A673 (cell line): ENCODE measurements at regions not wholly inside any gene's neighbourhood (a gene's known extent, or its start where the extent isn't known, plus 50 kb on each side); places are given as distances from the start of the nearest gene placed in this dataset.

Experiments
- EZH2 ChIP-seq: fragments of 200-600 bp; sonication (generic); IDR thresholded peaks from 2 replicates; pipeline ENCODE4 v1.6.1; 2017; ENCODE audit warnings: borderline replicate concordance, low read depth, mild to moderate bottlenecking, mixed read lengths, antibody characterized with exemption, low read length; ENCODE audit not compliant: poor library complexity, severe bottlenecking
- TF ChIP-seq, protein P1 (sequence below): fragments of 300-800, 200-600 bp; sonication (generic); conservative IDR thresholded peaks from 2 replicates; pipeline ENCODE4 v1.5.1; 2017; ENCODE audit warnings: low read depth, mild to moderate bottlenecking, antibody characterized with exemption, low read length, moderate library complexity, mixed read lengths

DNA sequence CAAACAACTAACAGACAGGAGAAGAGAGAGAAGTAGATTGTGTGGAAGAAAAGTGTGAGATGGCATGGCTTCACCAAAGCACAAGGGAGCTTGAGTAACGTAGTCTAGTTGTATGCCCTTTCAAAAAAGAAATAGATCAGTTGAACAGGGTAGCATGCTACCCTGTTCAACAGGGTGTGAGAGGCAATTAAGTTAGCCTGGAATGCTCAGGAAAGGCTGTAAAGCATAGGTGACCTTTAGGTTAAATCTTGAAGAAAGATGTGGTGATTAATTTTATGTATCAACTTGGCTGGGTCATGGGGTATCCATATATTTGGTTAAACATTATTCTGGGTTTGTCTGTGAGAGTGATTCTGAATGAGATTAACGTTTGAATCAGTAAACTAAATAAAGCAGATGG, 61.8 kb upstream of the ZC3H15 start:
- TF ChIP-seq, protein P1, sequence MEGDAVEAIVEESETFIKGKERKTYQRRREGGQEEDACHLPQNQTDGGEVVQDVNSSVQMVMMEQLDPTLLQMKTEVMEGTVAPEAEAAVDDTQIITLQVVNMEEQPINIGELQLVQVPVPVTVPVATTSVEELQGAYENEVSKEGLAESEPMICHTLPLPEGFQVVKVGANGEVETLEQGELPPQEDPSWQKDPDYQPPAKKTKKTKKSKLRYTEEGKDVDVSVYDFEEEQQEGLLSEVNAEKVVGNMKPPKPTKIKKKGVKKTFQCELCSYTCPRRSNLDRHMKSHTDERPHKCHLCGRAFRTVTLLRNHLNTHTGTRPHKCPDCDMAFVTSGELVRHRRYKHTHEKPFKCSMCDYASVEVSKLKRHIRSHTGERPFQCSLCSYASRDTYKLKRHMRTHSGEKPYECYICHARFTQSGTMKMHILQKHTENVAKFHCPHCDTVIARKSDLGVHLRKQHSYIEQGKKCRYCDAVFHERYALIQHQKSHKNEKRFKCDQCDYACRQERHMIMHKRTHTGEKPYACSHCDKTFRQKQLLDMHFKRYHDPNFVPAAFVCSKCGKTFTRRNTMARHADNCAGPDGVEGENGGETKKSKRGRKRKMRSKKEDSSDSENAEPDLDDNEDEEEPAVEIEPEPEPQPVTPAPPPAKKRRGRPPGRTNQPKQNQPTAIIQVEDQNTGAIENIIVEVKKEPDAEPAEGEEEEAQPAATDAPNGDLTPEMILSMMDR: no peak
- no peak for TF ChIP-seq EZH2
